DOHH2 (cell line): ENCODE measurements at regions not wholly inside any gene's neighbourhood (a gene's known extent, or its start where the extent isn't known, plus 50 kb on each side); places are given as distances from the start of the nearest gene placed in this dataset.
"Not testable (repeated sequence)": the region's sequence is repeated elsewhere in the genome, so short reads cannot be mapped to it uniquely, and the experiment has no call there.

ENCODE experiments used
- H3F3A ChIP-seq: fragments of 200-600 bp; sonication (generic), shearing (Covaris generic); 2 replicates; pipeline ENCODE4 v1.6.0; 2016; ENCODE audit warnings: antibody characterized with exemption, mild to moderate bottlenecking; ENCODE audit not compliant: control insufficient read depth, insufficient read depth
- H3K27ac ChIP-seq: fragments of 200-600 bp; sonication (generic); 2 replicates; pipeline ENCODE4 v1.5.1; 2014; ENCODE audit warnings: low read depth, mild to moderate bottlenecking, low read length, moderate library complexity
- H3K27me3 ChIP-seq: fragments of 200-600 bp; sonication (generic); 2 replicates; pipeline ENCODE4 v1.6.1; 2014; ENCODE audit warnings: mild to moderate bottlenecking, low read length, mixed read lengths; ENCODE audit not compliant: control insufficient read depth
- H3K36me3 ChIP-seq: fragments of 200-600 bp; sonication (generic); 2 replicates; pipeline ENCODE4 v1.6.1; 2014; ENCODE audit warnings: mild to moderate bottlenecking, low read length, moderate library complexity, mixed read lengths; ENCODE audit not compliant: control insufficient read depth
- H3K4me1 ChIP-seq: fragments of 200-600 bp; sonication (generic); 2 replicates; pipeline ENCODE4 v1.6.1; 2014; ENCODE audit warnings: mild to moderate bottlenecking, low read length, mixed read lengths; ENCODE audit not compliant: control insufficient read depth
- H3K4me2 ChIP-seq: fragments of 200-600 bp; sonication (generic); 2 replicates; pipeline ENCODE4 v1.6.0; 2014; ENCODE audit warnings: mild to moderate bottlenecking, low read length, moderate library complexity
- H3K4me3 ChIP-seq: fragments of 200-600 bp; sonication (generic); 2 replicates; pipeline ENCODE4 v1.5.1; 2014; ENCODE audit warnings: mild to moderate bottlenecking, low read length, mixed read lengths
- H3K79me2 ChIP-seq: fragments of 200-600 bp; sonication (generic); 2 replicates; pipeline ENCODE4 v1.6.1; 2014; ENCODE audit warnings: mild to moderate bottlenecking, low read length, mixed read lengths; ENCODE audit not compliant: control insufficient read depth
- H3K9me2 ChIP-seq: fragments of 200-600 bp; sonication (generic); replicated peaks from 2 replicates; pipeline ENCODE4 v1.6.1; 2014; ENCODE audit warnings: mild to moderate bottlenecking, low read length, mixed read lengths; ENCODE audit not compliant: control insufficient read depth
- H3K9me3 ChIP-seq: fragments of 200-600 bp; sonication (generic); 2 replicates; pipeline ENCODE4 v1.6.1; 2014; ENCODE audit warnings: antibody characterized with exemption, low read length, mixed read lengths; ENCODE audit not compliant: control insufficient read depth, insufficient read depth
- H4K20me1 ChIP-seq: fragments of 200-600 bp; sonication (generic); 2 replicates; pipeline ENCODE4 v1.6.0; 2014; ENCODE audit warnings: low read depth, mild to moderate bottlenecking, antibody characterized with exemption, low read length, moderate library complexity; ENCODE audit not compliant: control insufficient read depth, insufficient read depth
- CTCF ChIP-seq: fragments of 200-600 bp; sonication (generic); IDR thresholded peaks from one replicate; pipeline ENCODE4 v1.5.1; 2014; ENCODE audit warnings: antibody characterized with exemption, mild to moderate bottlenecking, low read depth, low read length; ENCODE audit not compliant: poor library complexity, severe bottlenecking
- EZH2phosphoT487 ChIP-seq: fragments of 200-600 bp; sonication (generic); IDR thresholded peaks from 2 replicates; pipeline ENCODE4 v1.6.1; 2017; ENCODE audit warnings: borderline replicate concordance, mild to moderate bottlenecking, antibody characterized with exemption, low read length, moderate library complexity, mixed read lengths

GRCh38 chr2:62627667-62628066, 77.8 kb upstream of the EHBP1 start:
- H3K9me2 ChIP-seq = no peaks in the 10 kb centered on the region
- no peaks in the 10 kb centered on the region for H3K79me2 ChIP-seq
- H3K36me3 ChIP-seq = no peaks in the 10 kb centered on the region
- H4K20me1 ChIP-seq = no peaks in the 10 kb centered on the region
- no peaks in the 10 kb centered on the region for H3F3A ChIP-seq
- H3K4me2 ChIP-seq = no peak overlapping the region
- H3K9me3 ChIP-seq = no peaks in the 10 kb centered on the region
- TF ChIP-seq CTCF (no peak), EZH2phosphoT487 (no peak)
- no peak overlapping the region for H3K27ac ChIP-seq
- H3K4me3 ChIP-seq = no peak overlapping the region
- peaks cover 3% of the 10 kb centered on the region; the same call in 1 of the 2 replicates for H3K27me3 ChIP-seq
- H3K4me1 ChIP-seq = no peaks in the 10 kb centered on the region

GRCh38 chr2:62624855-62625254, 80.7 kb upstream of the EHBP1 start:
- Histone ChIP-seq H3K27ac (no peak overlapping the region), H3K9me2 (no peaks in the 10 kb centered on the region), H3K79me2 (no peaks in the 10 kb centered on the region), H3K9me3 (no peaks in the 10 kb centered on the region), H3F3A (no peaks in the 10 kb centered on the region), H3K36me3 (no peaks in the 10 kb centered on the region), H3K4me2 (no peak overlapping the region), H3K4me3 (no peak overlapping the region), H4K20me1 (no peaks in the 10 kb centered on the region), H3K4me1 (no peaks in the 10 kb centered on the region), H3K27me3 (peaks cover 3% of the 10 kb centered on the region; the same call in 1 of the 2 replicates)
- TF ChIP-seq EZH2phosphoT487 = no peak
- no peak for TF ChIP-seq CTCF

GRCh38 chr2:62616486-62616885, 89.0 kb upstream of the EHBP1 start:
- not testable (repeated sequence) for H4K20me1 ChIP-seq, H3K4me2 ChIP-seq, H3K4me3 ChIP-seq, H3K4me1 ChIP-seq, H3K27ac ChIP-seq, H3K9me2 ChIP-seq, H3F3A ChIP-seq, H3K79me2 ChIP-seq, H3K27me3 ChIP-seq, H3K36me3 ChIP-seq, H3K9me3 ChIP-seq

- no peak for TF ChIP-seq CTCF
- no peak for TF ChIP-seq EZH2phosphoT487
- no peaks in the 10 kb centered on the region for H4K20me1 ChIP-seq
These were observed 93.7 kb upstream of the EHBP1 start for GRCh38 chr2:62611854-62612253.

GRCh38 chr2:62605471-62605870, 99.5 kb upstream of the TMEM17 start:
- H3K9me2 ChIP-seq, H3K4me3 ChIP-seq, H3K27me3 ChIP-seq, H3K9me3 ChIP-seq, H3K4me2 ChIP-seq, H3K36me3 ChIP-seq, H3F3A ChIP-seq, H3K79me2 ChIP-seq, H3K27ac ChIP-seq, H4K20me1 ChIP-seq: not testable (repeated sequence)
- H3K4me1 ChIP-seq = peaks cover 13% of the 10 kb centered on the region

More at GRCh38 chr2:62611854-62612253, 93.7 kb upstream of the EHBP1 start:
- Histone ChIP-seq H3K4me3 (no peak overlapping the region), H3K9me3 (no peaks in the 10 kb centered on the region), H3K9me2 (no peaks in the 10 kb centered on the region), H3K4me2 (no peak overlapping the region), H3K79me2 (no peaks in the 10 kb centered on the region), H3K36me3 (no peaks in the 10 kb centered on the region), H3F3A (no peaks in the 10 kb centered on the region), H3K27me3 (no peaks in the 10 kb centered on the region), H3K27ac (no peak overlapping the region), H3K4me1 (no peaks in the 10 kb centered on the region)
